Cardiac fibroblast (primary cell): ENCODE measurements at regions not wholly inside any gene's neighbourhood (a gene's known extent, or its start where the extent isn't known, plus 50 kb on each side); places are given as distances from the start of the nearest gene placed in this dataset.

ENCODE experiments used
- DNase-seq, 2 donors: peaks; one replicate each; pipeline versions ENCODE4 v3.0.0 to v3.0.0-alpha.2; 2010; ENCODE audit warnings: low read depth in 2 of 2
- H3K4me3 ChIP-seq, 2 donors: replicated peaks in 1 of 2; 1 replicate in 1 of 2; 2 replicates in 1 of 2; pipeline ENCODE4 v1.5.1; 2011; ENCODE audit warnings: low read depth in 2 of 2, low read length in 2 of 2, mild to moderate bottlenecking in 2 of 2, moderate library complexity in 1 of 2
- CTCF ChIP-seq: IDR thresholded peaks from one replicate; pipeline ENCODE4 v1.5.1; 2011; ENCODE audit warnings: low read depth, mild to moderate bottlenecking, low read length, inconsistent platforms

GRCh38 chr6:168208402-168208801, 111.2 kb downstream of the DACT2 start:
- no peak overlapping the region for H3K4me3 ChIP-seq
- no peak for TF ChIP-seq CTCF
- DNase-seq = no peak

- no peak for TF ChIP-seq CTCF
- no peak for DNase-seq
- H3K4me3 ChIP-seq = no peak overlapping the region
Measured at GRCh38 chr6:168207421-168208175, 112.0 kb downstream of the DACT2 start.

GRCh38 chr6:168206661-168207274, 112.8 kb downstream of the DACT2 start:
- H3K4me3 ChIP-seq = no peak overlapping the region
- no peak for TF ChIP-seq CTCF
- DNase-seq = no peak

GRCh38 chr6:168206186-168206585, 113.4 kb downstream of the DACT2 start:
- TF ChIP-seq CTCF = no peak
- no peak overlapping the region for H3K4me3 ChIP-seq
- DNase-seq = peak in 1 of 2 donors; percentile 5

GRCh38 chr6:168201799-168202198, 117.8 kb downstream of the DACT2 start:
- no peak for DNase-seq
- TF ChIP-seq CTCF = no peak
- no peak overlapping the region for H3K4me3 ChIP-seq

- no peak overlapping the region for H3K4me3 ChIP-seq
- peak in 1 of 2 donors; percentile 10 for DNase-seq
- TF ChIP-seq CTCF = no peak
Measured at GRCh38 chr6:168201383-168201782, 118.2 kb downstream of the DACT2 start.
